KMS-11 (cell line): ENCODE measurements at regions not wholly inside any gene's neighbourhood (a gene's known extent, or its start where the extent isn't known, plus 50 kb on each side); places are given as distances from the start of the nearest gene placed in this dataset.

ENCODE experiments used
- H2AFZ ChIP-seq: fragments of 200-600 bp; sonication (generic); 2 replicates; pipeline ENCODE4 v1.6.1; 2016; ENCODE audit warnings: antibody characterized with exemption, mixed run types, low read depth
- H3K27ac ChIP-seq: fragments of 200-600 bp; sonication (generic); 2 replicates; pipeline ENCODE4 v1.6.1; 2016; ENCODE audit warnings: mild to moderate bottlenecking, mixed run types
- H3K27me3 ChIP-seq: fragments of 200-600 bp; sonication (generic); 2 replicates; pipeline ENCODE4 v1.6.1; 2017; ENCODE audit warnings: mild to moderate bottlenecking, low read depth, mixed run types, moderate library complexity; ENCODE audit not compliant: insufficient read depth
- H3K36me3 ChIP-seq: fragments of 200-600 bp; sonication (generic); 2 replicates; pipeline ENCODE4 v1.6.1; 2017; ENCODE audit warnings: mild to moderate bottlenecking, mixed run types; ENCODE audit not compliant: insufficient read depth
- H3K4me1 ChIP-seq: fragments of 200-600 bp; sonication (generic); 2 replicates; pipeline ENCODE4 v1.6.1; 2016; ENCODE audit warnings: mild to moderate bottlenecking, low read depth, mixed run types; ENCODE audit not compliant: poor library complexity, severe bottlenecking
- H3K4me2 ChIP-seq: fragments of 200-600 bp; sonication (generic); 2 replicates; pipeline ENCODE4 v1.7.0; 2016; ENCODE audit warnings: mild to moderate bottlenecking, mixed run types
- H3K4me3 ChIP-seq: fragments of 200-600 bp; sonication (generic); IDR thresholded peaks from 2 replicates; pipeline ENCODE4 v1.6.1; 2017; ENCODE audit warnings: low read depth, low read length, mixed read lengths; ENCODE audit not compliant: insufficient read depth
- H3K79me2 ChIP-seq: fragments of 200-600 bp; sonication (generic); 2 replicates; pipeline ENCODE4 v1.6.1; 2016; ENCODE audit warnings: low read depth, mixed run types; ENCODE audit not compliant: insufficient read depth
- H3K9ac ChIP-seq: fragments of 200-600 bp; sonication (generic); 2 replicates; pipeline ENCODE4 v1.6.1; 2016; ENCODE audit warnings: mild to moderate bottlenecking, mixed run types
- H4K20me1 ChIP-seq: fragments of 200-600 bp; sonication (generic); 2 replicates; pipeline ENCODE4 v1.6.1; 2016; ENCODE audit warnings: mild to moderate bottlenecking, mixed run types; ENCODE audit not compliant: insufficient read depth
- TF ChIP-seq, protein P1 (sequence below): fragments of 200-600 bp; sonication (generic); conservative IDR thresholded peaks from 2 replicates; pipeline ENCODE4 v1.6.1; 2017; ENCODE audit warnings: low read depth, mild to moderate bottlenecking, antibody characterized with exemption, low read length, moderate library complexity, mixed read lengths

DNA sequence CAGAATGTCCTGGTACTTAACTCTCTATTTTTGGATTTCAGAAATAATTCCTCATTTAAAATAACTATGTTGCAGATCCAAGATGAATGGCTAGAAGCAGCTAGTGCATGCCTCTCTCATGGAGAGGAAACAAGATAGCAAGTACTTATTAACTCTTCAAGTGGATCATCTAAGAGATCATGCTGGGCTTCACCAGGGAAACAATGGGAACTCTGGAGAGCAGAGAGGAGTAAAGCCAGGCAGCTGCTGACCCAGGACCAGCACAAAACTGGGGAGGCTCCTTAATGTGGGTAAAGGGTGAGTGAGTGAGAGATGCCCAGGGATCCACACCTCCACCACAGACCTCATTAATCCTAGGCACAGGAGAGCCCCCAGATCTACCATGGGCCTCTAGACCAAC is 897.8 kb upstream of the ACO1 start:
- H3K27ac ChIP-seq: no peak overlapping the region
- H3K4me2 ChIP-seq: no peak overlapping the region
- TF ChIP-seq, protein P1, sequence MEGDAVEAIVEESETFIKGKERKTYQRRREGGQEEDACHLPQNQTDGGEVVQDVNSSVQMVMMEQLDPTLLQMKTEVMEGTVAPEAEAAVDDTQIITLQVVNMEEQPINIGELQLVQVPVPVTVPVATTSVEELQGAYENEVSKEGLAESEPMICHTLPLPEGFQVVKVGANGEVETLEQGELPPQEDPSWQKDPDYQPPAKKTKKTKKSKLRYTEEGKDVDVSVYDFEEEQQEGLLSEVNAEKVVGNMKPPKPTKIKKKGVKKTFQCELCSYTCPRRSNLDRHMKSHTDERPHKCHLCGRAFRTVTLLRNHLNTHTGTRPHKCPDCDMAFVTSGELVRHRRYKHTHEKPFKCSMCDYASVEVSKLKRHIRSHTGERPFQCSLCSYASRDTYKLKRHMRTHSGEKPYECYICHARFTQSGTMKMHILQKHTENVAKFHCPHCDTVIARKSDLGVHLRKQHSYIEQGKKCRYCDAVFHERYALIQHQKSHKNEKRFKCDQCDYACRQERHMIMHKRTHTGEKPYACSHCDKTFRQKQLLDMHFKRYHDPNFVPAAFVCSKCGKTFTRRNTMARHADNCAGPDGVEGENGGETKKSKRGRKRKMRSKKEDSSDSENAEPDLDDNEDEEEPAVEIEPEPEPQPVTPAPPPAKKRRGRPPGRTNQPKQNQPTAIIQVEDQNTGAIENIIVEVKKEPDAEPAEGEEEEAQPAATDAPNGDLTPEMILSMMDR: no peak
- H3K4me1 ChIP-seq: no peaks in the 10 kb centered on the region
- no peak overlapping the region for H3K4me3 ChIP-seq
- no peaks in the 10 kb centered on the region for H3K79me2 ChIP-seq
- no peaks in the 10 kb centered on the region for H3K27me3 ChIP-seq
- no peaks in the 10 kb centered on the region for H3K36me3 ChIP-seq
- H2AFZ ChIP-seq: no peak overlapping the region
- no peak overlapping the region for H3K9ac ChIP-seq
- H4K20me1 ChIP-seq: no peaks in the 10 kb centered on the region

DNA sequence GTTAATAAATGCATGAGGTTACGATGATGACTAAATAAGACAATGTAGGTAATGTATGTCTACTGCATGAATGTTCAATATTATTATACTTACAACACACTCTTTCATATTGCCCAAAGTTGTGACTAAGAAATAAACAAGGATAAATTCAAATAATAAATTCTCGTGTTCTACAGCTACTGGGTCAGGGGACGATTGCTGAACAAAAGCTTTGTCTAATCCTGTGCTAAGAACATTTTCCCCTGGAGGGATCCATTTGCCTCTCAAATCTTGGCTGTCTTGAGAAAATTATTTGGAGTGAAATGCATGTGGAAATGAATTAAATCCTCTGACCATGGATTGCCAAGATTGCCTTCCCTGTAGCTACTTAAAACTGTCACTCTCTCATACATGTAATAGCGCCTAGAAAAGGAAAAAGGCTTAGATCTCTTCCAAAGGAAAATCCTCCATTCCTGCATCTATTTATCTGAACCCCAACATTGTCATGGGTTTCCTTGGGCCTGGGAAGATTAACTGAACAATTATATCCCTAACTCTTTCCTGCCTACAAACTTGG is 893.8 kb upstream of the ACO1 start:
- TF ChIP-seq, protein P1: no peak
- Histone ChIP-seq H3K27ac (no peak overlapping the region), H3K79me2 (no peaks in the 10 kb centered on the region), H3K4me3 (no peak overlapping the region), H2AFZ (no peak overlapping the region), H3K27me3 (no peaks in the 10 kb centered on the region), H3K9ac (no peak overlapping the region), H3K4me1 (no peaks in the 10 kb centered on the region), H3K4me2 (no peak overlapping the region), H3K36me3 (no peaks in the 10 kb centered on the region), H4K20me1 (no peaks in the 10 kb centered on the region)

DNA sequence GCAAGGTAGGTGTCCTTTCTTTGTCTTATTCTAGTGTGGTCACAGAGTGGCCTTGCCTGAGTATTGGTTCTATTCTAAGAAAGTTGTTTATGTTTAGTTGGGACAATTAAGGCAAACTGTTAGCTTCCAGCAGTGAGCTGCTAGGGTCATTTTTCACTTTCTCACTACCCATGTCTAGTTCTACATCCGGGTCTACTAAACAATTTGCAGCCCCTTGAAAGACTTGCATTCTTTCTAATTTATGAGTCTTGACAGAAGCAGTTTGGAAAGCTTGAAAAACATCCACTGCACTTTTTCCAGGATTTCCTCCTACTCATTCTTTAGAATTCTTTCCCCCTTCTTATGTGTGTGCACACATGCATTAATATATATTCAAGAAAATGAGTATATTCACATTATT is 892.2 kb upstream of the ACO1 start:
- Histone ChIP-seq H3K79me2 (no peaks in the 10 kb centered on the region), H3K36me3 (no peaks in the 10 kb centered on the region), H4K20me1 (no peaks in the 10 kb centered on the region), H3K9ac (no peak overlapping the region), H3K27me3 (no peaks in the 10 kb centered on the region), H2AFZ (no peak overlapping the region), H3K4me1 (no peaks in the 10 kb centered on the region), H3K27ac (no peak overlapping the region), H3K4me3 (no peak overlapping the region), H3K4me2 (no peak overlapping the region)
- TF ChIP-seq, protein P1: no peak

DNA sequence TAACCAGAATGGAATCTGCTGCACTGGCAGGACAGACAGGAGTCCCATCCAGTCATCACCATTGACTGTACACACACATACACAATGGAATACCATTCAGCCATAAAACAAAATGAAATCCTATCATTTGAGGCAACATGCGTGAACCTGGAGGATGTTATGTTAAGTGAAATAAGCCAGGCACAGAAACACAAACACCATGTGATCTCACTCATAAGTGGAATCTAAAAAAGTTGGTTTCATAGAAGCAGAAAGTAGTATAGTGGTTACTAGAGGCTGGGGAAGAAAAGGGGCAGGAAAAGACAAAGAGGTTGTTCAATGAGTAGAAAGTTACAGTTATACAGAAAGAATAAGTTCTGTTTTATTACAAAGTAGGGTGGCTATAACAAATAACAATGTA is 884.0 kb upstream of the ACO1 start:
- H3K4me2 ChIP-seq: no peak overlapping the region
- H3K4me1 ChIP-seq: peaks cover 10% of the 10 kb centered on the region
- no peaks in the 10 kb centered on the region for H3K36me3 ChIP-seq
- no peak overlapping the region for H3K4me3 ChIP-seq
- TF ChIP-seq, protein P1: no peak
- H3K27ac ChIP-seq: no peak overlapping the region
- H2AFZ ChIP-seq: peak overlapping the region; percentile 34; the same call in 1 of the 2 replicates
- no peaks in the 10 kb centered on the region for H3K27me3 ChIP-seq
- H3K79me2 ChIP-seq: no peaks in the 10 kb centered on the region
- no peak overlapping the region for H3K9ac ChIP-seq
- H4K20me1 ChIP-seq: no peaks in the 10 kb centered on the region
